ENCODE measurements at regions not wholly inside any gene's neighbourhood (a gene's known extent, or its start where the extent isn't known, plus 50 kb on each side); places are given as distances from the start of the nearest gene placed in this dataset.

DNA sequence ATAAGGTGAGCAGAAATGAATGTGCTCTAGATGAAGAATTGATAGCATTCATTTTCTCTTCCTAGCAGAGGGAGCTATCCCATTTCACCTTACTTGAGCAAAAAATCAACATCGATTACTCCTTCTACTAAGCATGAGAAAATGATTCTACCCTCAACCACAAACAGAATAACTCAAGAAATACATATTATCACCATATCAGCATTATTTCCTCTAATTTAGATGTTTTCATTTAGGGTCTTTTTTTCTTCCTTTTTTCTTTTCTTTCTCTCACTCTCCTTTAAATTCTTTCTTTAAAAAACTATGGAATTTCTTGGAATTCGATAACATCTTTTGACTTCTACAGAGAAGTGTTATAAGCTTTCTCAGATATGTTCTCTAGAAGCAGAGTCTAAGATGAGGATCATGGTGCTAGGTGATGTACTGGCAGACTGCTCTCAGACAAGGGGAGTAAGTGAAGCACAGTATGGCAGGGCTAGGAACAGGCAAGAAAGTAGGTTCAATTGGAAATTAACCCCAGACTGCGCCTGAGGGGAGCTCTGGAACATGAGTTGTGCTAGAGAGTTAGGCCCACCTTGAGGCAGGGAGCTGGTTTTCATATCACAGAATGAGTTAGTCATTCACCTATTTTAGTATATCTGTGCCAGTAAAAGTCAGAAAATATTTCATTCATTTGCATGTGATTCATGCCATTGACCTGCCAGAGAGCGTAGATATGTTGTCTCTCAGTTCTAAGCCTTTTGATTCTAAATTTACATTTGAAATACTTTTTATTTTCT lies 279.2 kb upstream of the KCNH8 start:
- TF ChIP-seq POLR2AphosphoS5 (IDR thresholded peaks at IDR 0.05; ENCODE audit: low read depth, low read length) (no peak), POLR2A (IDR thresholded peaks at IDR 0.05; ENCODE audit: low read depth, low read length) (no peak)

Measured in GM12892 (cell line).